ENCODE measurements at regions not wholly inside any gene's neighbourhood (a gene's known extent, or its start where the extent isn't known, plus 50 kb on each side); places are given as distances from the start of the nearest gene placed in this dataset.

DNA sequence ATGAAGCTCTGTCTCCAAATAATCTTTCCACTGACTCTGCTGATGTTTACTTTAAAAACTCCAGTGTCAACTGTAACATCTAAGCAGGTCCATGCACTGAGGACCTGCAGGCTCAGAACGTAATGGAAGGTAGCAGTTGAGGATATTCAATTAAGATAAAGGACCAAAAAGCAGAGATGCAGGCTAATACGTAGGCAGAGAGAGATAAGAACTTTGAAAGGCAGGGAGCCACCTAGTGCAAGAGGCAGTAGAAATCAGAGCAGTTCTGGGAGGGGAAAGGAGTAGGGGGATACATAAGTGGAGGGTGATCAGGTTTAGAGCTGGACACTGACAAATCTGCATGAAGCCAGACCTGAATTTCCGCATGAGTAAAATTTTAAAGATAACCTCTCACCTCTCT is 114.5 kb upstream of the POM121L12 start:
- Mint-ChIP-seq H3K4me3 (ENCODE audit: unreplicated experiment) (no peak overlapping the region), H3K27me3 (ENCODE audit: unreplicated experiment) (no peaks in the 10 kb centered on the region), H3K4me1 (ENCODE audit: low read depth, unreplicated experiment) (no peaks in the 10 kb centered on the region), H3K9me3 (ENCODE audit: unreplicated experiment) (no peaks in the 10 kb centered on the region), H3K27ac (ENCODE audit: unreplicated experiment) (no peak overlapping the region), H3K36me3 (ENCODE audit: unreplicated experiment) (no peaks in the 10 kb centered on the region)
- TF ChIP-seq, protein P1, sequence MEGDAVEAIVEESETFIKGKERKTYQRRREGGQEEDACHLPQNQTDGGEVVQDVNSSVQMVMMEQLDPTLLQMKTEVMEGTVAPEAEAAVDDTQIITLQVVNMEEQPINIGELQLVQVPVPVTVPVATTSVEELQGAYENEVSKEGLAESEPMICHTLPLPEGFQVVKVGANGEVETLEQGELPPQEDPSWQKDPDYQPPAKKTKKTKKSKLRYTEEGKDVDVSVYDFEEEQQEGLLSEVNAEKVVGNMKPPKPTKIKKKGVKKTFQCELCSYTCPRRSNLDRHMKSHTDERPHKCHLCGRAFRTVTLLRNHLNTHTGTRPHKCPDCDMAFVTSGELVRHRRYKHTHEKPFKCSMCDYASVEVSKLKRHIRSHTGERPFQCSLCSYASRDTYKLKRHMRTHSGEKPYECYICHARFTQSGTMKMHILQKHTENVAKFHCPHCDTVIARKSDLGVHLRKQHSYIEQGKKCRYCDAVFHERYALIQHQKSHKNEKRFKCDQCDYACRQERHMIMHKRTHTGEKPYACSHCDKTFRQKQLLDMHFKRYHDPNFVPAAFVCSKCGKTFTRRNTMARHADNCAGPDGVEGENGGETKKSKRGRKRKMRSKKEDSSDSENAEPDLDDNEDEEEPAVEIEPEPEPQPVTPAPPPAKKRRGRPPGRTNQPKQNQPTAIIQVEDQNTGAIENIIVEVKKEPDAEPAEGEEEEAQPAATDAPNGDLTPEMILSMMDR (IDR thresholded peaks at IDR 0.05; ENCODE audit: partially characterized antibody, unreplicated experiment) = no peak
- DNase-seq = no peak

DNA sequence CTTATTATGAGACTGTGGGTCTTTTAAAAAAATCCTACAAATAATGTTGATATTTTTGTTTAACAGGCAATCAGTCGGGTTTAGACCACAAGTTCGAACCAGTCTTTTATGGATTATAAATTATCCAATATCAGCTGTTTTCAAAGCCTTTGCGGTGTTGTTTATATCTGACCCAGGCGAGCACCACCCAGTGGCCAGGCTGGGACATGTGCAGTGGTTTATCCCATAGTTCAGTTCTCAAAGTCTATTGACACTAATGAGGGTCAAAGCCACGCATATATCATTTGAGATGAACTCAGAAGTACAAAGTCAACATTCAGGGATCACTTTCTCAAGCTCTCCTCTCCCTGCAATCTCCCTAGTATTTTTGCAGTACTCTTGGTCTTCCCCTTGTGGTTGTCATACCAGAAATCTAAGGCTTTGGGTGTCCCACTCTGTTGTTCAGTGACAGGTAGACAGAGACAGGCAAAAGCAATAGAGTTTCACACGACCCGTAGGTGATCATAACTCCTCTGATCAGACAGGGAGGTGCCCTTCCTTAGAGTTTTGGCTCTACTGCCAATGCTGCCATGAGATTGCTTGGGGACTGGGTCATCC is 117.4 kb upstream of the POM121L12 start:
- Mint-ChIP-seq H3K36me3 (ENCODE audit: unreplicated experiment) (no peaks in the 10 kb centered on the region), H3K9me3 (ENCODE audit: unreplicated experiment) (no peaks in the 10 kb centered on the region), H3K27me3 (ENCODE audit: unreplicated experiment) (no peaks in the 10 kb centered on the region), H3K27ac (ENCODE audit: unreplicated experiment) (no peak overlapping the region), H3K4me1 (ENCODE audit: low read depth, unreplicated experiment) (no peaks in the 10 kb centered on the region), H3K4me3 (ENCODE audit: unreplicated experiment) (no peak overlapping the region)
- peak; percentile 57 for DNase-seq
- TF ChIP-seq, protein P1 (IDR thresholded peaks at IDR 0.05; ENCODE audit: partially characterized antibody, unreplicated experiment) = peak; percentile 72

DNA sequence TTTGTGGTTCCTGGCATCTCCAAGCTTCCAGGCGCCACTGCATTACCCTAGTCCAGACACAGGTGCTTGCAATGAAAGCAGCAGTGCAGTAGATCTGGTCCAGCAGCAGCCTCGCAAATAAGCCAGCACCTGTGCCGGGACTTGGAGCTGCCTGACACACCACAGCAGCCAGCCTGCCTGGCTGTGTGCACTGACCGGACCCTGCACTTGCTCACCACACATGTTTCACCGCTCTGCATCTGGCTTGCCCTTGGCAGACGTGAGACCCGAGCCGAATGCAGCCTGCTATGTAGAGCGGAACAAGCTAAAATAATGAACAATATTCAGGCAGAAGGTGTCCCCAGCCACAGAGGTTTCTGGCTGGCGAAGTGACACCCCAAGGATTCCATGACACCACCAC is 123.6 kb upstream of the POM121L12 start:
- peaks cover 2% of the 10 kb centered on the region for H3K9me3 Mint-ChIP-seq (ENCODE audit: unreplicated experiment)

DNA sequence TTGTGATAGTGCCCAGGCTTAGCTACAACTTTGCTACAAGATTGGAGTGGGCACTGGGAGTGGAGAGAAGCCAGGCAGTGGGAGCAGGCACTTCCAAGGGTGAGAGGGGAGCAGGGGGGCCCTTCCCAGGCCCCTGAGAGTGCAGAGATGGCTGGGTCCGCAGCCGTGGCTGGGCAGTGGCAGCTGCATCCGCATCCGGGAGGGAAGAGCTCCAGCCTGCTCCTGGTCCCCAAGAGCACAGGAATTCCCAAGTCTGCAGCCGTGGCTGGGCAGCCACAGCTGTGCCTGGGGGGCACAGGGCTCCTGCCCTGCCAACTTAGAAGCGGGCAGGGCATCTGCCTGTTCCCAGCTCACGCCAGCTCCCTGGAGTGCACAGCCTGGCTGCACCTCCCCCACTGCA is 124.1 kb upstream of the POM121L12 start:
- Mint-ChIP-seq H3K4me1 (ENCODE audit: low read depth, unreplicated experiment) (no peaks in the 10 kb centered on the region), H3K27me3 (ENCODE audit: unreplicated experiment) (no peaks in the 10 kb centered on the region), H3K36me3 (ENCODE audit: unreplicated experiment) (no peaks in the 10 kb centered on the region), H3K27ac (ENCODE audit: unreplicated experiment) (no peak overlapping the region), H3K9me3 (ENCODE audit: unreplicated experiment) (peaks cover 2% of the 10 kb centered on the region), H3K4me3 (ENCODE audit: unreplicated experiment) (no peak overlapping the region)
- TF ChIP-seq, protein P1 (IDR thresholded peaks at IDR 0.05; ENCODE audit: partially characterized antibody, unreplicated experiment) = no peak
- no peak for DNase-seq

More for the DNA sequence above, 123.6 kb upstream of the POM121L12 start:
- no peak overlapping the region for H3K27ac Mint-ChIP-seq (ENCODE audit: unreplicated experiment)
- H3K4me1 Mint-ChIP-seq (ENCODE audit: low read depth, unreplicated experiment) = no peaks in the 10 kb centered on the region
- no peaks in the 10 kb centered on the region for H3K27me3 Mint-ChIP-seq (ENCODE audit: unreplicated experiment)
- H3K36me3 Mint-ChIP-seq (ENCODE audit: unreplicated experiment) = no peaks in the 10 kb centered on the region
- TF ChIP-seq, protein P1 (IDR thresholded peaks at IDR 0.05; ENCODE audit: partially characterized antibody, unreplicated experiment) = no peak
- no peak overlapping the region for H3K4me3 Mint-ChIP-seq (ENCODE audit: unreplicated experiment)
- no peak for DNase-seq

DNA sequence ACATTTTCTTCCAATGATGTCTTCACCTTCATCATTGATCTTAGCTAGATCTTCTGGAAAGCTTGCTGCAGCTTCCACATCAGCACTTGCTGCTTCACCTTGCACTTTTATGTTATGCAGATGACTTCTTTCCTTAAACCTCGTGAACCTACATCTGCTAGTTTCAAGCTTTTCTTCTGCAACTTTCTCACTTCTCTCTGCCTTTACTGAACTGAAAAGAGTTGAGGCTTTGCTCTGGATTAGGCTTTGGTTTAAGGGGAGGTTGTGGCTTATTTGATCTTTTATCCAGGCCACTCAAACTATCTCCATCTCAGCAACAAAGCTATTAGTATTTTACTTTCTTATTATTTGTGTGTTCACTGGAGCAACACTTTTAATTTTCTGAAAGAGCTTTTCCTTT is 125.5 kb upstream of the POM121L12 start:
- H3K27me3 Mint-ChIP-seq (ENCODE audit: unreplicated experiment) = no peaks in the 10 kb centered on the region
- no peak overlapping the region for H3K27ac Mint-ChIP-seq (ENCODE audit: unreplicated experiment)
- peaks cover 2% of the 10 kb centered on the region for H3K9me3 Mint-ChIP-seq (ENCODE audit: unreplicated experiment)
- no peak overlapping the region for H3K4me3 Mint-ChIP-seq (ENCODE audit: unreplicated experiment)
- TF ChIP-seq, protein P1 (IDR thresholded peaks at IDR 0.05; ENCODE audit: partially characterized antibody, unreplicated experiment) = no peak
- DNase-seq = no peak
- H3K36me3 Mint-ChIP-seq (ENCODE audit: unreplicated experiment) = no peaks in the 10 kb centered on the region
- no peaks in the 10 kb centered on the region for H3K4me1 Mint-ChIP-seq (ENCODE audit: low read depth, unreplicated experiment)
